Lower lobe of right lung (tissue), 2 donors: ENCODE measurements at regions not wholly inside any gene's neighbourhood (a gene's known extent, or its start where the extent isn't known, plus 50 kb on each side); places are given as distances from the start of the nearest gene placed in this dataset.
A peak's percentile ranks its signal among the peaks of the same experiment; 100 is the strongest.

Experiments
- ATAC-seq, 2 donors: fragments of 200-7000 bp; cut with Tn5 transposase; one replicate each; pipeline ENCODE4 v1.9.1; 2020 to 2022; ENCODE audit warnings: mild to moderate bottlenecking in 2 of 2, moderate library complexity in 2 of 2
- DNase-seq: peaks from one replicate; pipeline ENCODE4 v3.0.0-alpha.2; 2020
- H3K27ac ChIP-seq: fragments of 200-600 bp; one replicate; pipeline ENCODE4 v1.8.0; 2022
- H3K27me3 ChIP-seq: fragments of 200-600 bp; one replicate; pipeline ENCODE4 v1.8.0; 2022; ENCODE audit warnings: low read depth
- H3K36me3 ChIP-seq: fragments of 200-600 bp; one replicate; pipeline ENCODE4 v1.8.0; 2022; ENCODE audit warnings: mild to moderate bottlenecking
- H3K4me1 ChIP-seq: fragments of 200-600 bp; one replicate; pipeline ENCODE4 v1.8.0; 2022
- H3K4me3 ChIP-seq: fragments of 200-600 bp; one replicate; pipeline ENCODE4 v1.8.0; 2022; ENCODE audit warnings: mild to moderate bottlenecking
- H3K9me3 ChIP-seq: fragments of 200-600 bp; one replicate; pipeline ENCODE4 v1.8.0; 2022
- CTCF ChIP-seq: fragments of 200-600 bp; IDR thresholded peaks from one replicate; pipeline ENCODE4 v1.8.0; 2022; ENCODE audit warnings: antibody characterized with exemption, mild to moderate bottlenecking
- intact Hi-C: fragments of 100-400 bp; cut with DNase I; formaldehyde crosslinking; loops from one replicate; pipeline ENCODE4 v1.11.0; 2022
- donor health status: DM: no; HTN: yes; CAD: no; lungs with severe emphysema.

- no peak overlapping the region for H3K27ac ChIP-seq
- H3K9me3 ChIP-seq, result no peaks in the 10 kb centered on the region
- H3K4me3 ChIP-seq, result no peak overlapping the region
- no peak for DNase-seq
- TF ChIP-seq CTCF, result no peak
- ATAC-seq, result no peak
- intact Hi-C loops, result no loop called here
- no peaks in the 10 kb centered on the region for H3K36me3 ChIP-seq
- no peaks in the 10 kb centered on the region for H3K4me1 ChIP-seq
- no peaks in the 10 kb centered on the region for H3K27me3 ChIP-seq
These were observed 154.3 kb upstream of the ID4 start for GRCh38 chr6:19682859-19683258.

GRCh38 chr6:19690325-19691075, 146.7 kb upstream of the ID4 start:
- ATAC-seq, result no peak
- no peaks in the 10 kb centered on the region for H3K4me1 ChIP-seq
- H3K36me3 ChIP-seq, result no peaks in the 10 kb centered on the region
- H3K4me3 ChIP-seq, result no peak overlapping the region
- intact Hi-C loops, result no loop called here
- no peak for DNase-seq
- H3K9me3 ChIP-seq, result no peaks in the 10 kb centered on the region
- no peak overlapping the region for H3K27ac ChIP-seq
- peaks cover 5% of the 10 kb centered on the region for H3K27me3 ChIP-seq
- no peak for TF ChIP-seq CTCF

- DNase-seq (no peak), ATAC-seq (no peak)
- H3K4me1 ChIP-seq, result no peaks in the 10 kb centered on the region
- peaks cover 5% of the 10 kb centered on the region for H3K27me3 ChIP-seq
- intact Hi-C loops, result no loop called here
- no peaks in the 10 kb centered on the region for H3K36me3 ChIP-seq
- H3K27ac ChIP-seq, result no peak overlapping the region
- no peaks in the 10 kb centered on the region for H3K9me3 ChIP-seq
- no peak for TF ChIP-seq CTCF
- peak overlapping the region; percentile 44 for H3K4me3 ChIP-seq
These were observed 145.6 kb upstream of the ID4 start for GRCh38 chr6:19691465-19692167.

- Histone ChIP-seq H3K4me3 (no peak overlapping the region), H3K27ac (no peak overlapping the region), H3K9me3 (no peaks in the 10 kb centered on the region), H3K36me3 (no peaks in the 10 kb centered on the region), H3K4me1 (no peaks in the 10 kb centered on the region), H3K27me3 (peaks cover 5% of the 10 kb centered on the region)
- no peak for ATAC-seq
- TF ChIP-seq CTCF, result no peak
- DNase-seq, result no peak
- intact Hi-C loops, result no loop called here
These were observed 144.5 kb upstream of the ID4 start for GRCh38 chr6:19692506-19693298.

GRCh38 chr6:19694697-19695096, 142.5 kb upstream of the ID4 start:
- no peaks in the 10 kb centered on the region for H3K36me3 ChIP-seq
- no peak for ATAC-seq

More at GRCh38 chr6:19694697-19695096, 142.5 kb upstream of the ID4 start:
- intact Hi-C loops, result no loop called here
- no peak overlapping the region for H3K27ac ChIP-seq
- no peaks in the 10 kb centered on the region for H3K9me3 ChIP-seq
- TF ChIP-seq CTCF, result no peak
- H3K27me3 ChIP-seq, result peaks cover 5% of the 10 kb centered on the region
- no peaks in the 10 kb centered on the region for H3K4me1 ChIP-seq
- DNase-seq, result no peak
- H3K4me3 ChIP-seq, result no peak overlapping the region
